Neural crest cell (in vitro differentiated cells): ENCODE measurements at regions not wholly inside any gene's neighbourhood (a gene's known extent, or its start where the extent isn't known, plus 50 kb on each side); places are given as distances from the start of the nearest gene placed in this dataset.
"Not testable (repeated sequence)": the region's sequence is repeated elsewhere in the genome, so short reads cannot be mapped to it uniquely, and the experiment has no call there.

Source experiments
- DNase-seq: peaks from one replicate; pipeline ENCODE4 v3.0.0; 2021; ENCODE audit warnings: low read depth, mixed read lengths, low spot score
- H3K27ac Mint-ChIP-seq: one replicate; pipeline ENCODE4 v1.8.0; 2021; ENCODE audit warnings: mild to moderate bottlenecking, mixed read lengths; ENCODE audit not compliant: unreplicated experiment
- H3K27me3 Mint-ChIP-seq: 2 replicates; pipeline ENCODE4 v1.8.0; 2021; ENCODE audit warnings: low read depth, mild to moderate bottlenecking, mixed read lengths
- H3K36me3 Mint-ChIP-seq: 2 replicates; pipeline ENCODE4 v1.8.0; 2021; ENCODE audit warnings: low read depth, mild to moderate bottlenecking, mixed read lengths
- H3K4me1 Mint-ChIP-seq: 2 replicates; pipeline ENCODE4 v1.8.0; 2021; ENCODE audit warnings: mixed read lengths
- H3K4me3 Mint-ChIP-seq: one replicate; pipeline ENCODE4 v1.8.0; 2021; ENCODE audit warnings: mild to moderate bottlenecking, mixed read lengths
- H3K9me3 Mint-ChIP-seq: 2 replicates; pipeline ENCODE4 v1.8.0; 2021; ENCODE audit warnings: mixed read lengths
- TF ChIP-seq, protein P1 (sequence below): fragments of 200-600 bp; sonication (generic); conservative IDR thresholded peaks from 2 replicates; pipeline ENCODE4 v1.5.0; 2021; ENCODE audit warnings: antibody characterized with exemption, mild to moderate bottlenecking

DNA sequence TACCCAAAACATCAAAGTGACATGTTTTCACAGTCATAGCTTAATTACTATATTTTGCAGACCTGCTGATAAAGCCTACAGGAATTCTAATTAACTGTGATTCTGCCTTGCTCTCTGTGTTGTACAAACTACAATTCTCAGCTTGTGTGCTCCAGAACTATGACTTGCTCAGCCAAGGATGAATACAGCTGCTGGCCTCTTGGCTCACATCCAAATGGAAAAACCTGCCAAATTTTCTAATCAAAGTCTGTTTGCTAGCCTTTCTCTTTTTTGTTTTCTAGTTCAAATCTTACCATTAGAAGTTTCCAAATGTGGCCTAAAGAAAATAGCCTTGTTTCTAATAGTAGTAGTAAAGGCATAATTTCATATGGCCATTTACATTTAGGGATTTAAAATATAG, 1176.8 kb downstream of the FAM133A start:
- TF ChIP-seq, protein P1, sequence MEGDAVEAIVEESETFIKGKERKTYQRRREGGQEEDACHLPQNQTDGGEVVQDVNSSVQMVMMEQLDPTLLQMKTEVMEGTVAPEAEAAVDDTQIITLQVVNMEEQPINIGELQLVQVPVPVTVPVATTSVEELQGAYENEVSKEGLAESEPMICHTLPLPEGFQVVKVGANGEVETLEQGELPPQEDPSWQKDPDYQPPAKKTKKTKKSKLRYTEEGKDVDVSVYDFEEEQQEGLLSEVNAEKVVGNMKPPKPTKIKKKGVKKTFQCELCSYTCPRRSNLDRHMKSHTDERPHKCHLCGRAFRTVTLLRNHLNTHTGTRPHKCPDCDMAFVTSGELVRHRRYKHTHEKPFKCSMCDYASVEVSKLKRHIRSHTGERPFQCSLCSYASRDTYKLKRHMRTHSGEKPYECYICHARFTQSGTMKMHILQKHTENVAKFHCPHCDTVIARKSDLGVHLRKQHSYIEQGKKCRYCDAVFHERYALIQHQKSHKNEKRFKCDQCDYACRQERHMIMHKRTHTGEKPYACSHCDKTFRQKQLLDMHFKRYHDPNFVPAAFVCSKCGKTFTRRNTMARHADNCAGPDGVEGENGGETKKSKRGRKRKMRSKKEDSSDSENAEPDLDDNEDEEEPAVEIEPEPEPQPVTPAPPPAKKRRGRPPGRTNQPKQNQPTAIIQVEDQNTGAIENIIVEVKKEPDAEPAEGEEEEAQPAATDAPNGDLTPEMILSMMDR: no peak
- Mint-ChIP-seq H3K36me3 (no peaks in the 10 kb centered on the region), H3K4me3 (no peak overlapping the region), H3K27ac (no peak overlapping the region), H3K4me1 (no peaks in the 10 kb centered on the region), H3K27me3 (no peaks in the 10 kb centered on the region), H3K9me3 (no peaks in the 10 kb centered on the region)
- no peak for DNase-seq

DNA sequence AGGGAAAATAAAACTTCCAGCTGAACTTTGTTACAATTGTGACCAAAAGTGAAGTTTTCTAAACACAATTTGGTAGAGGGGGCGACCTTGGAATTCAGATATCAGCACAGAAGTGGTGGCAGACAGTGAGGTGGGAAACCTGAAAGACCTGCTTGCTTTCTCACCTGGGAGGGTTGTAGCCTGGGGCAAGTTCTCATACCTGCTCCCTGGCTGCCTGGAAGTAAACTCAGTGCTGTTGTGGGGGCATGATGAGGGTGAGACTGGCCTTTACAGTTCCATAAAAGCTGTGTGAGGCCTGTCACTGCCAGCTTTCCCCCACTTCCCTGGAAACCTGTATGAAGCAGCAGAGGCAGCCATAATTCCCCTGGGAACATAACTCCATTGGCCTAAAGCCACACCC, 1180.2 kb downstream of the FAM133A start:
- Mint-ChIP-seq H3K27me3 (no peaks in the 10 kb centered on the region), H3K9me3 (peaks cover 7% of the 10 kb centered on the region), H3K4me3 (no peak overlapping the region), H3K36me3 (no peaks in the 10 kb centered on the region), H3K4me1 (no peaks in the 10 kb centered on the region), H3K27ac (no peak overlapping the region)
- TF ChIP-seq, protein P1: no peak
- DNase-seq: no peak

DNA sequence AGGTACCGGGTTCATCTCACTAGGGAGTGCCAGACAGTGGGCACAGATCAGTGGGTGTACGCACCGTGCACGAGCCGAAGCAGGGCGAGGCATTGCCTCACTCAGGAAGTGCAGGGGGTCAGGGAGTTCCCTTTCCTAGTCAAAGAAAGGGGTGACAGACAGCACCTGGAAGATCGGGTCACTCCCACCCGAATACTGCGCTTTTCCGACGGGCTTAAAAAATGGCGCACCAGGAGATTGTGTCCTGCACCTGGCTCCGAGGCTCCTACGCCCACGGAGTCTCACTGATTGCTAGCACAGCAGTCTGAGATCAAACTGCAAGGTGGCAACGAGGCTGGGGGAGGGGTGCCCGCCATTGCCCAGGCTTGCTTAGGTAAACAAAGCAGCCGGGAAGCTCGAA, 1188.5 kb downstream of the FAM133A start:
- not testable (repeated sequence) for H3K27me3 Mint-ChIP-seq, H3K4me1 Mint-ChIP-seq, H3K9me3 Mint-ChIP-seq, H3K36me3 Mint-ChIP-seq, DNase-seq, H3K4me3 Mint-ChIP-seq, H3K27ac Mint-ChIP-seq

DNA sequence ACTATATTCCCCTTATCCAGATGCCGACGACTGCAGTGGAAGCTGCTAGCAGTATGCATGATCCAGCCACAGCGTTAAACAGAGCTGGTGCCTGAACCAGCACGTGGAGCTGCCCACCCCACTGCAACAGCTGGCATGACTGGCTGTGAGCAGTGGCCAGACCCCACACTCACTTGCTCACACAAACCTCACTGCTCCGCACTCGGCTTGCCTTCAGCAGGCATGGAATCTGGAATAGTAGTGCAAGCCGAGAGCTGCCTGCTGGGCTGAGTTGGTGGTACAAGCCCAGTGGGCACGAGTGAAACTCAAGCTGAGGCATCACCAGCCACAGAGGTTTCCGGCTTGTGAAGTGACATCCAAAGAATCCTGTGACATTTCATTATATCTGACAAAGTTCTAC, 1197.6 kb downstream of the FAM133A start:
- H3K4me1 Mint-ChIP-seq: no peaks in the 10 kb centered on the region
- H3K27me3 Mint-ChIP-seq: no peaks in the 10 kb centered on the region
- H3K4me3 Mint-ChIP-seq: no peak overlapping the region
- H3K36me3 Mint-ChIP-seq: no peaks in the 10 kb centered on the region
- no peak for DNase-seq
- TF ChIP-seq, protein P1: no peak
- no peak overlapping the region for H3K27ac Mint-ChIP-seq
- H3K9me3 Mint-ChIP-seq: peaks cover 2% of the 10 kb centered on the region

DNA sequence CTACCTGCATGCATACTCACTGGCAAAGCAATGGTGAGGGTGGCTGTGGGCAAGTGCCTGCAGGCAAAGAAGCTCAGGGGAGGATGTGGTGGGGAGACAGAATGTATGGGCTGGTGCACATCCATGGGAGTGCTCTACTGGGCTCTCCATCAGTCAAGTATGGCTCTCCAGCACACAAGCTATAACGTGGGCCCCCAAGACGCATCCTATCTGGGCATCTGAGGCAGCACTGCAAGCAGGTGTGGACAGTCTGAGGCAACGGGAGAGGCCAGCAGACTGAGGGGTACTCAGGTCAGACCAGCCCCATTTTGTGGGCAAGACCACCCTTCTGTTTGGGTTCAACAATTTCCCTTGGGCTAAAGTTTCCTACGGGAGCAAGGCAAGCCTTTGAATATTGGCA, 1227.8 kb downstream of the FAM133A start:
- no peak overlapping the region for H3K27ac Mint-ChIP-seq
- no peaks in the 10 kb centered on the region for H3K36me3 Mint-ChIP-seq
- no peaks in the 10 kb centered on the region for H3K4me1 Mint-ChIP-seq
- no peak overlapping the region for H3K4me3 Mint-ChIP-seq
- no peak for DNase-seq
- TF ChIP-seq, protein P1: no peak
- H3K9me3 Mint-ChIP-seq: peaks cover 8% of the 10 kb centered on the region
- no peaks in the 10 kb centered on the region for H3K27me3 Mint-ChIP-seq

DNA sequence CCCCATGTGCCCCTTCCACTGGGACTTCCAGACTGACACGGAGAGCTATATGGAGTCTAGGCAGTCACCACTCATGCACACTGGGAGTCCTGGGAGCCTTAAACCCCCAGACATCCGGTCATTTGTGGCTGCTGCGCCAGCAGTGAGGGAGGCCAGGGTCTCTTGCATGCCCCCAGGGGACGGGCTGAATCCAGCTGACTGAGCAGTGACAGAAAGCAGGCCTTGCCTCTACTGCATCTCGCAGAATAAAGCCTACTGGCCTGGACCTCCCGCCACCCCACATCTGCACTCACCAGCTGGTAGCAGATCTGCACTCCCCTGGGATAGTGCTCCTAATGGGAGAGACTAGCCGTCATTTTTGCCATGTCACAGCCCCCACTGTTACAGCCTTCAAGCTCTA, 1234.2 kb downstream of the FAM133A start:
- H3K4me1 Mint-ChIP-seq: no peaks in the 10 kb centered on the region
- no peaks in the 10 kb centered on the region for H3K27me3 Mint-ChIP-seq
- H3K4me3 Mint-ChIP-seq: no peak overlapping the region
- no peaks in the 10 kb centered on the region for H3K36me3 Mint-ChIP-seq
- no peak for DNase-seq
- TF ChIP-seq, protein P1: no peak
- no peak overlapping the region for H3K27ac Mint-ChIP-seq
- no peaks in the 10 kb centered on the region for H3K9me3 Mint-ChIP-seq
